GM21825 (cell line): ENCODE measurements at regions not wholly inside any gene's neighbourhood (a gene's known extent, or its start where the extent isn't known, plus 50 kb on each side); places are given as distances from the start of the nearest gene placed in this dataset.

Experiments
- ATAC-seq: cut with Tn5 transposase; IDR thresholded peaks from one replicate; pipeline ENCODE4 v1.9.1; 2021; ENCODE audit warnings: mild to moderate bottlenecking, moderate library complexity; ENCODE audit not compliant: unreplicated experiment

GRCh38 chr1:173128742-173129141 is 78.0 kb upstream of the TNFSF18 start:
- no peak for ATAC-seq

GRCh38 chr1:173127369-173128307 is 76.9 kb upstream of the TNFSF18 start:
- no peak for ATAC-seq

- no peak for ATAC-seq
These were observed 75.7 kb upstream of the TNFSF18 start for GRCh38 chr1:173126421-173126820.

GRCh38 chr1:173122958-173123852 is 72.5 kb upstream of the TNFSF18 start:
- ATAC-seq, result no peak

GRCh38 chr1:173122344-173122935 is 71.7 kb upstream of the TNFSF18 start:
- ATAC-seq, result no peak

- ATAC-seq, result no peak
These were observed 67.7 kb upstream of the TNFSF18 start for GRCh38 chr1:173118404-173118803.

GRCh38 chr1:173117761-173118160 is 67.0 kb upstream of the TNFSF18 start:
- no peak for ATAC-seq

- ATAC-seq, result no peak
These were observed 66.4 kb upstream of the TNFSF18 start for GRCh38 chr1:173117108-173117633.

GRCh38 chr1:173114346-173114745 is 63.6 kb upstream of the TNFSF18 start:
- no peak for ATAC-seq

- no peak for ATAC-seq
These were observed 62.4 kb upstream of the TNFSF18 start for GRCh38 chr1:173113015-173113741.

GRCh38 chr1:173112129-173112528 is 61.4 kb upstream of the TNFSF18 start:
- peak; percentile 94 for ATAC-seq

GRCh38 chr1:173107696-173108095 is 57.0 kb upstream of the TNFSF18 start:
- ATAC-seq, result no peak

- no peak for ATAC-seq
These were observed 52.3 kb upstream of the TNFSF18 start for GRCh38 chr1:173103006-173103405.

GRCh38 chr1:173101589-173101988 is 50.8 kb upstream of the TNFSF18 start:
- ATAC-seq, result no peak

GRCh38 chr1:173100476-173101107 is 49.9 kb upstream of the TNFSF18 start:
- ATAC-seq, result no peak
